Activated CD4-positive, alpha-beta T cell treated with anti-CD3 and anti-CD28 coated beads for 24 hours (primary cell): ENCODE measurements at regions not wholly inside any gene's neighbourhood (a gene's known extent, or its start where the extent isn't known, plus 50 kb on each side); places are given as distances from the start of the nearest gene placed in this dataset.

Source experiments
- DNase-seq, 2 donors: peaks; one replicate each; pipeline ENCODE4 v3.0.0-alpha.2; 2020; ENCODE audit warnings: low read depth in 2 of 2

DNA sequence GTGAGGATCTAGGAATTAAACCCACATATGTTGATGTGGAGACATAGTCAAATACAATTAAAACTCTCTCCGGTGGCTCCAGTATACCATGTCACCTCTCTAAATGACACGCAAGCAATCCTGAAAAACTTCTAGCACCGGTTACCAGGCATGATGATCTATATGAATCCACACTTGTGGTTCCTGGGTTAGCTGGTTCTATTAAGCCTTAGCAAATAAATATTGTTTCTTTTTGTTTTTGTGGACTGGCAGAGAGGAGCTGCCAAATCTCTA is 104.8 kb downstream of the SEC61B start:
- DNase-seq, result no peak

DNA sequence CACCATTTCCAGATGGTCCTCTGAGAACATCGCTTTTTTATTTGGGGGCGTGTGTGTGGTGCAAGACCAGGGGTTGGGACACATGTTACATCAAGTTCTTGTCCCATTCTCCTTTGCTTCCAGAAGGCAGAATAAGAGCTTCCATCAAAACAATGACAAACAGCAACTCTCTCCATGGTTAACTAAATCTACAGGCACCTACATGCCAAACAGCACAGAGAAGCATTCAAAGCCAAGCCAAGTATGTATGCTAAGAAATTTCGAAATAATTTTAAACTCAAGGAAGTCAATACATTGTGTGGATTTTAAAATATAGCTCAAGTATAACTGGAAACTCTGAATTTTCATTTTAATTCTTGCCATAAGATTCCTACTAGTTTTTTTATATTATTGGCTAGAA is 105.6 kb downstream of the SEC61B start:
- no peak for DNase-seq

DNA sequence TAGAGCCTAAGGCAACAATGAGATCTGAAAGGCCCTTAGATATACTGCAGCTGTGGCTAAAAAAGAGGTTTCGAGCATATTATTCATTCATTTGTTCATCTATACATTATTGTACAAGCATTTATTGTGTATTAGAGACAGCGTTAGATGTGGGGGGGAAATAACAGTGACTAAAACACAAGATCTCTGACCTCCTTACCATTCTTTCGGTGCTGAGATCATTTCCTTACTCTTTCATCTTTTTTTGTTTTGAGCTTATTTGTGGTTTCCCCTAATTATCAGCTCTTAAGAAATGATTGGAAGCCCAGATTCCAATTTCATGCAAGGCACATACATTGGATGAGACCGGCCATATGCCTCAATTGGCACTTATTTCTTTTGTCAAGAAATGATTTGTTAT is 113.2 kb downstream of the SEC61B start:
- no peak for DNase-seq

DNA sequence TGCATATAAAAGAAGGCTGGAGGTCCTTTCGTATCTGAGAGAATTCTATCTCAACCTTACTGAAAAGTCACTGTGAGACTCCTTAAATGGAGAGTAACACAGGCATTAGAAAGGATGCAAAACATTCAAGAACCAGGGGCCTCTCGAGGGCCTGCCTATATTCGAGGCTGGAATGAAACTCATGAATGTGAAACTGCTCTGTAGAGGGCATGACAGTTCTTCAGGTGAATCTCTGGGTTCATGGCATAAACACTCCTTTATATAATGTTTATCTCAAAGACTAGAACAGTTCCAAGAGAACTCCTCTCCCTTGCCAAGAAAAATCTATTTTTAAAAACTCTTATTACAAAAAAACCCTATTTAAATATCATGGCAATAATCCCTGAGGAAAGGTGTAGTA is 113.9 kb downstream of the SEC61B start:
- DNase-seq, result no peak

DNA sequence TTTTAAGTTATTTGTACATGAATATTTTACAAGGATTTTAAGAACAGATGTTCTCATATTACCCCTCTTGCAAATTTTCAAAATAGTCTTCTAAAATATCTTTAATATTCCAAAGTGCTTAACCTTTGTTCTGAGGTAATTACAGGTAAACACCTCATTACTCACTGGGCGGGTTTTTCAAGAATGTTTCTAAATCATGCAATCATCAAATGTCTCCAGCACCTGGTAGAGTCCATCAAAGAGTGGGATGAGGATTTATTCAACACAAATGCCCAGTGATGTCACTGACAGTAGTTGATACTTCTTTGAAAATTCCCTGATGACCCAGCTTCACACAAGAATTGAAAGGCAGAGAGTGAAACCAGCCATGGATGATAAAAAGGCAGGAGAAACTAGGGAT is 114.4 kb downstream of the SEC61B start:
- no peak for DNase-seq

DNA sequence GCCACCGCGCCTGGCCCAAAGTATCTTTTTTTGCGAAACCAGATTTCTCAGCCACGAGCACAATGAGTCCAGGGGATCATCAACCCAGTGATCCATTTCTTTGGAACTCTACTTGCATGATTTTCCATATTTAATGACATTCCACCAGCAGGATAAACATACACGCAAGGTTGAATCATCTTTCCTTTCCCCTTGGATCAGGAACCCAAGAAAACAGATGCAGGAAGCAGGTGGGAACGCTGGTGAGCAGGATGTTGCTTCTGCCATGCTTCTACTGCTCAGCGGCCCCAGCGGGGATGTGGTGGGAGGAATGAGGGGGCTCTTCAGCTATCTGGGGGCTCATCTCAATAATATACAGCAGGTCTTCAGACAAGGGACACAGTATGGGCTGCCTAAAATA is 118.2 kb downstream of the SEC61B start:
- no peak for DNase-seq

DNA sequence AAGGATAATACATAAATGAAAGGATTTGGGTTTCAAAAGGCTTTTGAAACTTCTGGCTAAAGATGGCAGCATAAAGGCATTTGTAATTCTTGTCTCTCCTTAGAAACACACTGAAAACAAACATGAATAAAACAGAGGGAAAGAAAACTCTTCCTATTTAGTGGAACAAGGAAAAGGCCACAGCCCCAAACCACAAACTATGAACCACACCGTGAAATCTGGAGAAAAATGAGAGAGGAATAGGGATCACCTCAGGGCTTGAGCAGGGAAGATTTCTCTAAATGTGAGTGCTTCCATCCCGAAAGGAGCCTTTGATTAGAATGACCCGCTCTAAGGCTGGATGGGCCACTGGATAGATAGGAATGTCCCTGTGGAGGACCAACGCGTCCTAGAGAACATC is 119.6 kb downstream of the SEC61B start:
- no peak for DNase-seq

DNA sequence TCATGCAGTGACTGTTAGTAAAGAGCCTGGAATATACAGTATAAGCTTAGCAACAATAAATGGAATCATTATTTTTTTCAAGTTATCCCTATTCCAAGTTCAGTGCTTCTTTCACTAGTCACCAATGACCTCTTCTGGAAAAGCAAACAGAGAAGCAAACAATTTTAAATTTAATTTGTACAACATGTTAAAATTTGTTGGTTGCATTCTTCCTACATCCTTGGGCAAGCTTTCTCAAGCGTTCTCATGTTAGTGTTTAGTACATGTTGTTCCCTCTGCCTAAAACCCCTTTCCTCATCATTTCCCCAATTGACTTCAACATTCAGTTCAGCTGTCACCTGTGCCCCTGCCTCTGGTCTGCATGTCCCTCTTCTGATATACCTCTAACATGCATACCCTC is 123.4 kb downstream of the SEC61B start:
- no peak for DNase-seq

DNA sequence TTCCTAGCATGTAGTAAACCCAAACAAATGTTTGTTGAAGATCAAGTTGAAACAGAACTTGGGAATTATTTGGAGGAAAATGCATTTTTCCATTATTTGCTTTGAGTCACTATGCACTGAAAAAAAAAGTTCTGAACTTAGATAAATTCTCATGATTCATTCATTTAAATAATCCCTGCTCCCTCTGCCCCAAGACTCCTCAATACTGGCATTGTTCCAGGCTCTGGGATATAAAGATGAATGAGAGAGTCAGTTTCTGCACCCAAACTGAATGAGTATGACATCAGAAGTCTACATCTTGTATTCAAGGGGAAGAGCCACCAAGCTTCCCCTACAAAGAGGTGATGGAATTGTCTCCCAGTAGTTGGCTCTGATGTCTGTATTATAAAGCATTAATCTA is 123.9 kb downstream of the SEC61B start:
- no peak for DNase-seq

DNA sequence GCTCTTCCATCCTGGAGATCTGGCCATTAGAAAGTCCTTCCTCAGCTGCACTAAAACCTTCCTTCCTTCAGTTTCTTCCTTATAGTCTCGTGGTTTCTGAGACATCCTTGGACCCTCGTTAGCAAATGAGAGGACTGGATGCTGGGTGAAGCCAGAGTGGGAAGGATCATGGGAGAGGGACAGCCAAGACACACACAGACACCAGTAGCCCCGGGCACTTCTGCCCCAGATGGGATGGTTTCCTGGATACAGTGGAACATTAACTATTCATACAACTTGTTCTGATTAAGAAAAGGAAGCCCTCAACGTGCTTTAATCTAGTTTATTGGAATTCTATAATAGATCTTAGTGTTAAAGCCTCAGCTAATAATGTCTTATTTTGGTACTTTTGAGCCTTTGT is 125.5 kb downstream of the SEC61B start:
- DNase-seq, result no peak

DNA sequence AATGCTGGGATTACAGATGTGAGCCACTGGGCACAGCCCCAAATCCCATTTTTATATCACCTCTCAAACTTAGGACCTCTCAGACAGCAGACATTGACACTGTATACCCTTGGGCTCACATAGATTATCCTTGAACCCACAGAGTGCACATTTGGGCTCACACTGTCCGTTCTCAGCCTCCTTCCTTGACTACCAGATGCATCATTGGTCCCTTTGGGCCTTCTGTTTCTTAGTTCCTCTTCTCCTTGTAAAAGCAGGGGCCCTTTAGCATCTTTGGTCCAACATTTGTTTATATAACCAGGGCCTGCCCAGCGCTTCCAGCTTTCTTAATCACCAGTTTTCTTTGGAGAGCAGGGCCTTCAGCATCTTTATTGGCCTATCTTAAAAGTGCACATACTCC is 126.2 kb downstream of the SEC61B start:
- DNase-seq, result no peak

DNA sequence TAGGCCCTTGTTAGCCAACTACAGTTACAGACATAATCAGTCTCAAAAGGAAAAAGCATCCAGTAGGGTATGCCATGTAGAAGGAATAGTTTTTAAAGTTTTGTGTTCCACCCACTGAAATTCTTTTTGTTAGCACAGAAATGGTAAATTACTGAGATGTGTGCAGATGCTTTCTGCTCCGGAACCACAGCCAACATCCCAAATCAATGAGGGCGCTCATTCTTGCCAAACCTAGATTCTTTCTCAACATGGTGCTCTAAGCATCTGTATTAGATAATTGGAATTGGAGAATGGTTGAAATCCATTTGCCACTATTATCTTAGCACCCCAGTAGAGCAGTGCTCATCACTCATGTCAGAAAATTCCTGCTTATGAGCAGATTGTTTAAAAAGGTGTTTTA is 127.8 kb downstream of the SEC61B start:
- no peak for DNase-seq

DNA sequence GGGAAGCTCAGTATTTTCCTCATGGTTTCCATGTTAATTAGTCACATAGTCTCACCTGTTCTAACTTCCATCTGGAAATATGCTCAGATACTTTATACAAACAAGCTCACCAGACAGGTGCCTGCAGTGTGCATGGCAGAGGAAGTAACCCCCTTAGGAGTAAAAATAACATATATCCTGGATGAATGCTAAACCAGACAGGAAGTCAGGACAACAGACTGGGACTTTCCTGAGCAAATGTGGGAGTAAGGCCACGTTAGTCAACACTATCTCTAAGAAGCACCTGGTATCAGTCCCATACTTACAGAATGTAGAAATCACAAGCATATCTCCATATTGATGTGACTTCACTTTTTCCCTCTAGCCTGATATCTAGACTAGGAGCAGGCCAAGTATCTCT is 128.4 kb downstream of the SEC61B start:
- no peak for DNase-seq

DNA sequence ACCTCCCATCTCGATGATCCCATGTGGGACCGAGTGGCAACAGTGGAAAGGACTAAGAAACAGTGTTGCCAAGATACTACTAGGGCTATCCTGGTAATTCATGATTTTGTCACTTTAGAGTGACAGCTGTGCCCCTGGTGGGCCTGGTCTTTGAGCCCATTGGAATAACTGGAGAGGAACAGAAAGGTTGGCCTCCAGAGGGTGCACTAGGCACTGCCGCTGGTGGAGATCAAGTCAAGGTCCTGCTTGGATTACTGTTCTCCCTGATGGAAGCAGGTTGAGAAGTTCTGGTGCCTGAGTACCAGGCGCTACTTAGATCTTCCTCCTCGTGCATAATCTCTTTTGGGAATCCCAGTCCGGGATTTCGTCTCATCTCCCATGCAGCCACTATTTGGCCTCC is 129.6 kb downstream of the SEC61B start:
- DNase-seq, result no peak

DNA sequence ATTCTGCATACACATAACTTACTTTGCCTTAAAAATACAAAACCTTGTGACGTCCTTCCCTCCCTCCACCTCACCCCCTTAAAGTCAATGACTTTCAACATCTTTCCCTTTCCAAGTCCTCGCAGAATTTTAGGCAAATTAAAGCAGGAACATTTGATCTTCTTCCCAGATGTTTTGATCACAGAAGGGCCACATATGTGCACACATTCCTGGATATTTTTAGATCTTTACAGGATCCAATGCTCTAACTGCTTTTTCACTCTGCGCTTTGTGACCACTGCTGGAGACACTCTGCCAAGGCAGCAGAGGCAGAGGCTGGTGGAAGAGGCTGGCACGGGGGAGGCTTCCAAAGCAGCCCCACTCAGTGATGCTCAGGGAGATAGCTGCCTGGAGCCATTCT is 130.7 kb downstream of the SEC61B start:
- DNase-seq, result no peak

DNA sequence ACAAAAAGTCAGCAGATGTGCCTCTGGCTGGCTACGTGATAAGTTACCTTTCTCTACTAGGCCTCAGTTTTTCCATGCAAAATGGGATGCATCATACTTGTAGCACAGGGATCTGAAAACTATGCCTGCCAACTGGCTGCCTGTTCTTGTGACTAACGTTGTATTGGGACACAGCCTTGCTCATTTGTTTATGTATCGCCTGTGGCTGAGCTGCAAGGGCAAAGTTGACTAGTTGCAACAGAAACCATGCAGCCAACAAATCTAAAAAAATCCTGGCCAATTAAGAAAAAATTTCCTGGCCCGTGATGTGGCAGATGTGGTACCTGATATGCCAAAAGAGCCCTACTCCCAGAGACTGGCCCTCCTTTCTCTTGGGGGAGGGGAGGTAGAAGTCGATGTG is 131.3 kb downstream of the SEC61B start:
- DNase-seq, result no peak

DNA sequence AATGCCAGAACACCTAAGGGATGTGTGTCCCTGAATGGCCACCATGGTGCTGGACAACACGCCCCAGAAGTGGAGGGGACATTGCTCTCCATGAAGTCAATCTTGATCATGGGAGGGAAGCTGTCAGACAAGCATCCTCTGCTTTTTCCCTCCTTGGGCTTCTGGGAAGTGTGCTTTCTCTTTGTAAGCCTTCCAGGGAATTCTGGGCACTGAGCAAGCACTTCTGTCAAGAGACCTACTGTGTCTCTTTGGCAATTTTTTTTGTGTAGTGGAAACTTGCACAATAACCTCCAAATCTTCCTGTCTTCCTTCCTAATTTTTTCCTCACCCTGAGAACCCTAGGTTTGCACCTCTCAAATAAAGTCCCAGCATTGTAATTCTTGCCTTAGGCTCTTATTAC is 132.0 kb downstream of the SEC61B start:
- DNase-seq, result no peak

DNA sequence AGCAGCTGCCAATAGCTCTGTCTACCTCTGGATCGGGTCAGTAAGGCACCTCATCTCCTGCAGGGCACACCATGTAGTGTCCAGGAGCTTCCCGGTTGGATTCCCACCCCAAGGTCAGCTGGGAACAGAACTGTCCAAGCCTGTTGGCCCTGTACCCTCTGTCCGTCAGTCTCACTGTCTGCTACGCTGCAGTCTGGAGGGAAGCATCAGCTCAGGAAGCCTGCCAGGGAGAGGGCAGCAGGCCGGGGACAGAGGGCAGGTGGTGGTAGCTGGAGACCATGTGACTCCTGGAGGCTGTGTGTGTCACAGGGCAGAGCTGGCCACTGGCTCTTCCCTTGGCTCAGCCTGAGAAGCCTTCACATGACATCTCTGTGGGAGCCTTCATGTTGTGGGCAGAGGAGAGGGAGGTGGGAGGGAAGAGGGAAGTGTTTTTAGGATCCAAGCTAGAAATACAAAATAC is 134.5 kb downstream of the SEC61B start:
- DNase-seq, result no peak

DNA sequence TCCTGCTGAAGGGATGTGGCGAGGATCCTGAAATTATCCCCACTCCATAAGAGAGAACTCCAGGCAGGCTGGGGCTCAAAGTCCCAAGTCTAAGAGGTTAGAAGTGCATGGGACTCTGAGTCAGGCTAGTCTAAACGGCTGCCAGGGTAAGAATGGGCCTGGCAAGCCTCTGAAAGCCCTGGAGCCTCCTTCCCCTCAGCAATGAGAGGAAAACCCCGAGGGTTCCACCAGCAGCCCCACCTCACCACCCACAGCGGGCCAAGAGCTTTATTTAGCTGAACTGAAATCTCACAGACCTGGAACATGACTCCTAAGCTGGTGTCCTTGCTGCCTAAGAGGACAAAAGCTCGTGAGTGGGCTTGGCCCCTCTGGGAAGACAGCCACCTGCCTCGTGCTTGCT is 135.5 kb downstream of the SEC61B start:
- no peak for DNase-seq

DNA sequence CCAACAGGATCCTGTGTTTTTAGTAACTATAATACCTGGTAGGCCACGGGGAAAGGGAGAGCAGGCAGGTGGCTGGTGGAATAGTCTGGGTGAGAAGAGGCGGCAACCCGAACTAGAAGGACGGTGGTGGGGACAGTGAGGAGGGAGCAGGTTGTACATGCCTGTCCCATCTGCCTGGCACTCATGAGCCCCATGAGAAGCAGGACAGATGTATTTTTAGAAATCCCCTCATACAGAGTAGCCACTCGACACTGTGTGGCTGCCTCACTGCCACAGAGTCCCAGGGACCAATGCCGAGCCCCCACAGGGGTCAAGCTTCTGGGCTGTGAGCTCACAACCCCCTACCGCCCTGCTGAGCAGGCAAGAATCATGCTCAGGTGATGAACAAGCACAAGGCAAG is 136.6 kb downstream of the SEC61B start:
- no peak for DNase-seq

DNA sequence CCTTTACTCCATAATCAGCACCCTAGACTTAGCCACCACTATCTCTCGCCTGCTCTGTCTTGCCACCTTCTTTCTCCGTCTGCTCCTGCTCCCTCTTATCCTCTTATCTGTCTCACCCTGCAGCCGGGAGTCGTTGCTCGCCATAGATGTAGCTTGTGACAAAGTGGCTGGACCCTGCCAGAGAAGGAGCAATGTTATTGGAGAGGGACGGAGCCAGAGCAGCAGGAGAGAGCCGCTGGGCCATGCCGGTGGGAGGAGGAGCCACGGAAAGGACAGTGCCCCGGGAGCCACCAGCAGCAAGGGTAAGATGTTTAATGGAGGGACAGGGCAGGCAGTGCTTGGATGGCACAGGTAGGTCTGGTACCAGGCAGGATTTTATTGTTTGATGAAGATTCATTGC is 137.3 kb downstream of the SEC61B start:
- no peak for DNase-seq

DNA sequence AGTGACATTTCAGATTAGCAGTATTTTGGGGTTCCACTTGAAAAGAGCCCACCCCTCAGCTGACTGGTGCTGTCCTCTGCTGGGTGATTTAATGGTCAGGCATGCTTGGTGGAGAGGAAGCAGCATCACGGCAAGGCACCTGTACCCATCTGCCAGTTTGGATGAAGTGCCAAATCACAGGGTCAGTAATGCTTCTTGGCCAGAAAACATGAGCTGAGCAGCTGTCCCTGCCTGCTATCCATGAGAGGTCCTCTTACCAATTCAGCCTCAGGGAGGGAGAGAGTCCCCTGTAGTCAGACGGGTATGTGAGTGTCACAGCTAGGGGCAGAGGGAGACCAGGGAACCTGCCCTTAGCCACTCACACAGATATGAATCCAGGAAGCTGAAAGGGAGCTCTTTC is 137.9 kb downstream of the SEC61B start:
- DNase-seq, result no peak

DNA sequence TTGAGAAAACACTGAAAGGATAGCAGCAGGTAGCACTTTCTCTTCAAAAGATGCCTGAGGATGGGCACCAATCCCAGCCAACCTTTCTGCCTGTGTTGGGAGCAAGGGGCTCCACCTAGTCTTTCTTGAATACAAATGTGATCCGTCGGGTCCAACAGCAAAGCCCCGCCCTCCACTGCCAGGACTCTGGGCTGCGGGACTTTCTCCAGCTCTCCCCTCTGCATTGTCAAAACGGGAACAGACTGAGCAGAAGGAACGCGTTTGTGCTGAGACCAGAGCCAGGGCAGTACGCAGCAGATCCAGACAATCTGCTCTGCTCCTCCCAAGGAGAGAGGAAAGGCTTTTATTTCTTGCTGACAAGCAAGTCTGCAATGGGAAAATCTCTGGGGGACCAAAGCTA is 139.7 kb downstream of the SEC61B start:
- no peak for DNase-seq

DNA sequence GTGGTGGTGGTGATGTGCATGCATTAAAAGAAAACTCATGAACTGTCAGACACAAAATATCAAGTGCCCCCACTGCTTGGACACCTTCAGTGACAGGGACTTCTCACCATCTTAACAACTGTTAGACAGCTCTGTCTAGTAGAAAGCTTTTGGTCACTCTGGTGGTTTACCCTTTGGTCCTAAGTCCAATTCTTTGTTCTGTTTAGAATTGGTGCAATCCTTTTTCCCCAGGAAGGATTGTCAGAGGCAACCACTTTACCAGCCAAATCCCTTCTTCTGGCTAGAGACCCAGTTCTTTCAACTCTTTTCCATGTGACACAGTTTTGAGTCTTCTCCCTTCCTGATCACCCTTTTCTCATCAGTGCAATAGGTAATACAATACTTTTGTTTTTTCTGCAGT is 140.2 kb downstream of the SEC61B start:
- no peak for DNase-seq

DNA sequence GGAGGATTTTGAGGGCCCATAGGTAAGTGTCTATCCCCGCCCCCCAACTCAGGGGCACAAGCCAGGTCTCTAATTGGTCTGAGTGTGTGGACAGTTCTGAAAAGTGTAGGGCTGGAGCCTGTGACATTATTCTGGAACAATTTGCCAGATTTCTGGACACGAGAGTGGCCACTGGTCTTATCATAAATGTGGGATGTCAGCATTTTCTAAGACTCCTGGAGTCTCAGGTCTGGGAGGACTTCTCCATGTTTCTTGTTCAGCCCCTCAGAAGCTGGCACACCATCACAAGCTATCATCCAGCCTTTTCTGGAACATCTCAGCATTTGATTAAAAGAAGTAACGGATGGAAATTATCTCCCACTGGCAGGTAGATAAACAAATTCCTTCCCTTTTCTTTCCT is 141.4 kb downstream of the SEC61B start:
- no peak for DNase-seq
